Endodermal cell (in vitro differentiated cells): ENCODE measurements at regions not wholly inside any gene's neighbourhood (a gene's known extent, or its start where the extent isn't known, plus 50 kb on each side); places are given as distances from the start of the nearest gene placed in this dataset.
"Not testable (repeated sequence)": the region's sequence is repeated elsewhere in the genome, so short reads cannot be mapped to it uniquely, and the experiment has no call there.

Source experiments
- DNase-seq: peaks from one replicate; pipeline ENCODE4 v3.0.0-alpha.2; 2017
- H3K27ac ChIP-seq: 2 replicates; pipeline ENCODE4 v1.5.1; 2013; ENCODE audit warnings: mild to moderate bottlenecking, low read depth, low read length, moderate library complexity
- H3K27me3 ChIP-seq: 2 replicates; pipeline ENCODE4 v1.6.1; 2013; ENCODE audit warnings: mild to moderate bottlenecking, low read length, moderate library complexity; ENCODE audit not compliant: insufficient read depth, control insufficient read depth, poor library complexity, severe bottlenecking
- H3K36me3 ChIP-seq: 2 replicates; pipeline ENCODE4 v1.7.0; 2013; ENCODE audit warnings: mild to moderate bottlenecking, low read length, moderate library complexity; ENCODE audit not compliant: control insufficient read depth, insufficient read depth
- H3K4me1 ChIP-seq: one replicate; pipeline ENCODE4 v1.7.0; 2013; ENCODE audit warnings: low read length; ENCODE audit not compliant: control insufficient read depth, insufficient read depth
- H3K4me3 ChIP-seq: 2 replicates; pipeline ENCODE4 v1.5.1; 2013; ENCODE audit warnings: mild to moderate bottlenecking, low read length, moderate library complexity
- H3K9ac ChIP-seq: 2 replicates; pipeline ENCODE4 v1.6.1; 2013; ENCODE audit warnings: mild to moderate bottlenecking, low read length, moderate library complexity; ENCODE audit not compliant: poor library complexity, severe bottlenecking; ENCODE audit errors: extremely low read depth
- H3K9me3 ChIP-seq: 2 replicates; pipeline ENCODE4 v1.6.1; 2013; ENCODE audit warnings: mild to moderate bottlenecking, low read length, moderate library complexity; ENCODE audit not compliant: control insufficient read depth
- H3K27ac Mint-ChIP-seq: 2 replicates; pipeline ENCODE4 v1.8.0; 2020; ENCODE audit warnings: mixed read lengths
- H3K27me3 Mint-ChIP-seq: 2 replicates; pipeline ENCODE4 v1.8.0; 2021; ENCODE audit warnings: mild to moderate bottlenecking, mixed read lengths; ENCODE audit not compliant: insufficient read depth
- H3K36me3 Mint-ChIP-seq: 2 replicates; pipeline ENCODE4 v1.8.0; 2020; ENCODE audit warnings: low read depth, mixed read lengths
- H3K4me1 Mint-ChIP-seq: 2 replicates; pipeline ENCODE4 v1.8.0; 2020; ENCODE audit warnings: mixed read lengths
- H3K4me3 Mint-ChIP-seq: 2 replicates; pipeline ENCODE4 v1.8.0; 2020; ENCODE audit warnings: mild to moderate bottlenecking, moderate library complexity, mixed read lengths
- H3K9me3 Mint-ChIP-seq: 2 replicates; pipeline ENCODE4 v1.8.0; 2020; ENCODE audit warnings: mild to moderate bottlenecking, mixed read lengths
- WGBS, 2 experiments: methylation state at CpG; one replicate each; pipeline versions ENCODE4 v1.1.5 to v1.1.7; 2013; ENCODE audit warnings: missing lambda C conversion rate in 2 of 2, mixed read lengths in 1 of 2; ENCODE audit not compliant: insufficient coverage in 1 of 2, insufficient read length in 1 of 2; 5-methylcytosine and 5-hydroxymethylcytosine counted together
- TF ChIP-seq, protein P1 (sequence below): fragments of 200-600 bp; sonication (generic); conservative IDR thresholded peaks from 2 replicates; pipeline ENCODE4 v1.5.0; 2021; ENCODE audit warnings: antibody characterized with exemption, mild to moderate bottlenecking

DNA sequence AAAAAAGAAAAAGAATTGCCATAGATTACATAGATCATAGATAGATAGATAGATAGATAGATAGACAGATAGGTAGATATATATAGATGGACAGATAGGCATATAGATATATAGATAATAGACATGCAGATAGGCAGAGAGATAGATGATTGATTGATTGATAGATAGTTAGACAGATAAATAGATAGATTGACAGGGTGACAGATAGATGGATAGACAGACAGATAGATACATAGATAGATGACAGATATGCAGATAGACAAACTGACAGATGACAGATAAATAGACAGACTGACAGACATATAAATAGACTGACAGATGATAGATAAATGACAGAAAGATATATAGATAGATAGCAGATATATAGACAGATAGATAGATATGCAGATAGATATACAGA, 474.0 kb downstream of the IRS2 start:
- no peak overlapping the region for H3K27ac ChIP-seq
- no peaks in the 10 kb centered on the region for H3K27me3 ChIP-seq
- no peak overlapping the region for H3K9ac ChIP-seq
- H3K27ac Mint-ChIP-seq, result no peak overlapping the region
- H3K36me3 ChIP-seq, result no peaks in the 10 kb centered on the region
- no peak overlapping the region for H3K4me3 ChIP-seq
- TF ChIP-seq, protein P1, sequence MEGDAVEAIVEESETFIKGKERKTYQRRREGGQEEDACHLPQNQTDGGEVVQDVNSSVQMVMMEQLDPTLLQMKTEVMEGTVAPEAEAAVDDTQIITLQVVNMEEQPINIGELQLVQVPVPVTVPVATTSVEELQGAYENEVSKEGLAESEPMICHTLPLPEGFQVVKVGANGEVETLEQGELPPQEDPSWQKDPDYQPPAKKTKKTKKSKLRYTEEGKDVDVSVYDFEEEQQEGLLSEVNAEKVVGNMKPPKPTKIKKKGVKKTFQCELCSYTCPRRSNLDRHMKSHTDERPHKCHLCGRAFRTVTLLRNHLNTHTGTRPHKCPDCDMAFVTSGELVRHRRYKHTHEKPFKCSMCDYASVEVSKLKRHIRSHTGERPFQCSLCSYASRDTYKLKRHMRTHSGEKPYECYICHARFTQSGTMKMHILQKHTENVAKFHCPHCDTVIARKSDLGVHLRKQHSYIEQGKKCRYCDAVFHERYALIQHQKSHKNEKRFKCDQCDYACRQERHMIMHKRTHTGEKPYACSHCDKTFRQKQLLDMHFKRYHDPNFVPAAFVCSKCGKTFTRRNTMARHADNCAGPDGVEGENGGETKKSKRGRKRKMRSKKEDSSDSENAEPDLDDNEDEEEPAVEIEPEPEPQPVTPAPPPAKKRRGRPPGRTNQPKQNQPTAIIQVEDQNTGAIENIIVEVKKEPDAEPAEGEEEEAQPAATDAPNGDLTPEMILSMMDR, result no peak
- no peak overlapping the region for H3K4me3 Mint-ChIP-seq
- H3K27me3 Mint-ChIP-seq, result peaks cover 7% of the 10 kb centered on the region
- peaks cover 9% of the 10 kb centered on the region for H3K9me3 ChIP-seq
- no peaks in the 10 kb centered on the region for H3K4me1 ChIP-seq
- no peak for DNase-seq
- H3K9me3 Mint-ChIP-seq, result peaks cover 37% of the 10 kb centered on the region
- peaks cover 6% of the 10 kb centered on the region for H3K4me1 Mint-ChIP-seq
- no peaks in the 10 kb centered on the region for H3K36me3 Mint-ChIP-seq

DNA sequence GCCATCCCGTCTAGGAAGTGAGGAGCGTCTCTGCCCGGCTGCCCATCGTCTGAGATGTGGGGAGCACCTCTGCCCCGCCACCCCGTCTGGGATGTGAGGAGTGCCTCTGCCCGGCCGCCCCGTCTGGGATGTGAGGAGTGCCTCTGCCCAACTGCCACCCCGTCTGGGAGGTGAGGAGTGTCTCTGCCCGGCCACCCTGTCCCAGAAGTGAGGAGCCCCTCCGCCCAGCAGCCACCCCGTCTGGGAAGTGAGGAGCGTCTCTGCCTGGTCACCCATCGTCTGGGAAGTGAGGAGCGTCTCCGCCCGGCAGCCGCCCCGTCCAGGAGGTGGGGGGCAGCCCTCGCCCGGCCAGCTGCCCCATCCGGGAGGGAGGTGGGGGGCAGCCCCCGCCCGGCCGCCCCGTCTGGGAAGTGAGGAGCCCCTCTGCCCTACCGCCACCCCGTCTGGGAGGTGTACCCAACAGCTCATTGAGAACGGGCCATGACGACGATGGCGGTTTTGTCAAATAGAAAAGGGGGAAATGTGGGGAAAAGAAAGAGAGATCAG, 474.9 kb downstream of the IRS2 start:
- not testable (repeated sequence) for H3K9ac ChIP-seq, H3K9me3 ChIP-seq, H3K4me1 Mint-ChIP-seq, H3K27ac ChIP-seq, H3K27me3 ChIP-seq, H3K27me3 Mint-ChIP-seq, H3K4me3 ChIP-seq, H3K36me3 Mint-ChIP-seq, H3K27ac Mint-ChIP-seq, H3K4me1 ChIP-seq, DNase-seq, H3K36me3 ChIP-seq, H3K4me3 Mint-ChIP-seq
- 93 to 95% methylated on average over 3 to 28 of the region's 33 CpGs for WGBS, 2 experiments
- peaks cover 30% of the 10 kb centered on the region for H3K9me3 Mint-ChIP-seq

DNA sequence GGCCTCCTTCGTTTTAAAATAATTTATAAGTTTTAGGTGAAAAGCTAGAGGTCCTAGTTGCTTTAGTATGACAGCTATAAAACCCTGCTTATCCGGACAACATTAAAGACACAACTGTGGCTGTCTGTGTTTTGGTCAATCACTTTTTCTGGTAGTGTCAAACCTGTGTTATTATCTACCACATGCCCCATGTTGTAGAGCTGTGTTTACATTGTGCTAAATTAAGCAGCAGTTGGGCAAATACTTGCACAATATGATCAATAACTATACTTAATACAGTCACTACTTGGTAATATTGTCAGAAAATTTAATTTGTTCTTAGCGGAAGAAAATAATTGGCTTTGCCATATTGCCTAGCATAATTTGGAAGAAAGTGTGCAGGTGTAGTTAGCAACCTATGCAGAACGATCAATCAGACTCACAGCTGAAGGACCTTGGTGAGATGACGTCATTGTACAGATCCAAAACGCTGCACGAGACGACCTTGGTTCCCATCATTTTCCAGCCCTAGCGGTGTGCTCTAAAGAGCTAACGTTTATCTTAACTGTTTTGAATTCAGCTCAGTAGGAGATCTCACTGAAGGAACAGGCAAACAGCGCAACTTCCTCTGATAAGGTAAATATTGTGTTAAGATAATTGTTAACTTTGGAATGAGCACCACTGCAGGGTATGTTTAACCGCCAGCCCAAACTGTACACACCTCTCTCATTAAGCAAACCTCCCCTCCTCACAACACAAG, 476.6 kb downstream of the IRS2 start:
- no peak overlapping the region for H3K27ac Mint-ChIP-seq
- peaks cover 30% of the 10 kb centered on the region for H3K9me3 Mint-ChIP-seq
- Histone ChIP-seq H3K4me1 (no peaks in the 10 kb centered on the region), H3K9me3 (peaks cover 9% of the 10 kb centered on the region), H3K9ac (no peak overlapping the region), H3K27me3 (no peaks in the 10 kb centered on the region), H3K4me3 (no peak overlapping the region), H3K27ac (no peak overlapping the region), H3K36me3 (no peaks in the 10 kb centered on the region)
- peaks cover 8% of the 10 kb centered on the region for H3K27me3 Mint-ChIP-seq
- H3K36me3 Mint-ChIP-seq, result no peaks in the 10 kb centered on the region
- peaks cover 6% of the 10 kb centered on the region for H3K4me1 Mint-ChIP-seq
- H3K4me3 Mint-ChIP-seq, result no peak overlapping the region
- DNase-seq, result no peak
- TF ChIP-seq, protein P1, result no peak
- 89 to 93% methylated on average over 9 to 11 of the region's 12 CpGs for WGBS, 2 experiments
